ENCODE measurements at regions not wholly inside any gene's neighbourhood (a gene's known extent, or its start where the extent isn't known, plus 50 kb on each side); places are given as distances from the start of the nearest gene placed in this dataset.
"Not testable (repeated sequence)": the region's sequence is repeated elsewhere in the genome, so short reads cannot be mapped to it uniquely, and the experiment has no call there.

DNA sequence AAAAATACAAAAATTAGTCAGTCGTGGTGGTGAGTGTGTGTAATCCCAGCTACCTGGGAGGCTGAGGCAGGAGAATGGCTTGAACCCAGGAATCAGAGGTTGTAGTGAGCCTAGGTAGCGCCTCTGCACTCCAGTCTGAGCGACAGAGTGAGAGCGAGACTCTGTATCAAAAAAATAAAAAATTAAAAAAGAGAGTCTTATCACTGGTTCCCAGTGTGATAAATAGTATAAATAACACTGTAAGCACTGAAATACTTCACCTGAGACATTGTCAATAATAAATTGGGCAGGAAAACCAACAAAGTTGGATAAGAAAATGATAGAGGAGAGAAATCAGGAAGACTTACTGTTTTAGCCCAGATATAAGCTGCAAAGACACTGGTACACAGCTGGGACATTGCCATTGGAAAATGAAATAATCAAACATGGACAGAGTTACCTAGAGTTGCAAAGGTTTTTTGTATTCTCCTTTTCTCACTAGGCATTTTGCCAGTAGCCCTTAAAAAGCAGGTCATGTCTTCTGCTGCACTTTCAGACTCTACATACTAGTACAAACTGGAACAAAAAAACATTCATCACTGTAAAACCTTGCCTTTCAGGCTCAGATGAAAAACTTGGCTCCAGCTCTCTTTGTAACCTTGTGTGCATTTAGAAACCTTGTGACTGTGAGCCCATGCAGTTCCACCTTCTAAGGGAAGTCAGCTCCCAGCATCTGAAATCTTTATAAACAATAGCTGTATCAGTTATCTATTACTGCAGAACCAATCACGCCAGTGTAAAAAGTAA is 55.0 kb upstream of the PPP1R2C start:
- no peaks in the 10 kb centered on the region for H3K27me3 Mint-ChIP-seq
- no peaks in the 10 kb centered on the region for H3K4me1 Mint-ChIP-seq
- DNase-seq: no peak
- intact Hi-C loops (cut with micrococcal nuclease): no loop called here
- no peak overlapping the region for H3K4me3 Mint-ChIP-seq
- H3K9me3 Mint-ChIP-seq: no peaks in the 10 kb centered on the region
- H3K27ac Mint-ChIP-seq: no peak overlapping the region
- no peaks in the 10 kb centered on the region for H3K36me3 Mint-ChIP-seq (ENCODE audit: low read depth)

DNA sequence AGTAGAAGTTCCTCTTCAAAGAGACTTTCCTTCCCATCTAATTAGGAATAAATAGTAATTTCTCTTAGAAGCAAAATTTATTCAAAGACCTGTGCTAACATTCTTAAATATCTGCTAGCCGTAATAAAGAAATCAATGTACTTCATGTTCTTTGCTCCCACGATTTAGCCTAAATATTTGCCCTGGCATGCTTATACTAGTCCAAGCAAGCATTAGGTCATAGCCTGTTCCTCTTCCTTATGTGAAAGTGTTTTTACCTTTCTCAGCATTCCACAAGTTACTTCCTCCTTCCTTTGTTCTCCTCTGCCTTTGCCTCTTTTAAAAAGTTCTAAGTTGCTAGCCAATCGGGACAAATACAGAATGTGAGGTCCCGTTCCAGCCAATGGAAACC is 55.6 kb upstream of the PPP1R2C start:
- H3K27ac Mint-ChIP-seq; H3K4me3 Mint-ChIP-seq; H3K4me1 Mint-ChIP-seq; H3K36me3 Mint-ChIP-seq (ENCODE audit: low read depth); DNase-seq; H3K9me3 Mint-ChIP-seq; intact Hi-C loops (cut with micrococcal nuclease); H3K27me3 Mint-ChIP-seq: not testable (repeated sequence)

DNA sequence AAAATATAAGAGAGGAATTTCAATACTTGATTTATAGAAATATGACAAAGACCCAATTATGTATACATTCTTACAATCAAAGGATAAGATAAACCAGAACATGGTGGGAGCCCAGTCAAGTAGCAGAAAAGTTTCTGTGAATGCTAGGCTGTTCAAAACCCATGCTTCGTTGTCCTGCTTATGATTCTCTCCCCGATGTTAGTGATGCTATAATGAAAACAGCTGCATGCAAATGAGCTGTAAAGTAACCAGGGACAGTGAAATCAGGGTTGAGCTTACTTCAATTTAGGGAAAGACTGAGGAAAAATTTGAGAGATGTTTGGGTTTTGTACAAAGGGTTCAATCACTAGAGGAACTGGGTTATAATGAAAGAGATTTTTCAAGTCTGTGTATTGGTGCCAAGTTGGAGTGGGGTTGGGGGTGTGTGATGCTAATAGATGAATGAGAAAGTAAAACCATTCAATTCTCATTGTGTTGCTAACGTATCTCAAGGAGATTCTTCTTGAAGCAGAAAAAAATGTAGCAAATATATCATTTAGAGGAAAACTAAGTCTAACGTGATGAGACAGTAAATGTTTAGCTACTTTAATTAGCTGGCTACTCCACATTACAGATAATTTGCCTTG is 59.3 kb upstream of the PPP1R2C start:
- Mint-ChIP-seq H3K36me3 (ENCODE audit: low read depth) (no peaks in the 10 kb centered on the region), H3K4me3 (no peak overlapping the region), H3K27me3 (no peaks in the 10 kb centered on the region), H3K27ac (no peak overlapping the region), H3K9me3 (peaks cover 5% of the 10 kb centered on the region), H3K4me1 (no peaks in the 10 kb centered on the region)
- no peak for DNase-seq
- intact Hi-C loops (cut with micrococcal nuclease): no loop called here

DNA sequence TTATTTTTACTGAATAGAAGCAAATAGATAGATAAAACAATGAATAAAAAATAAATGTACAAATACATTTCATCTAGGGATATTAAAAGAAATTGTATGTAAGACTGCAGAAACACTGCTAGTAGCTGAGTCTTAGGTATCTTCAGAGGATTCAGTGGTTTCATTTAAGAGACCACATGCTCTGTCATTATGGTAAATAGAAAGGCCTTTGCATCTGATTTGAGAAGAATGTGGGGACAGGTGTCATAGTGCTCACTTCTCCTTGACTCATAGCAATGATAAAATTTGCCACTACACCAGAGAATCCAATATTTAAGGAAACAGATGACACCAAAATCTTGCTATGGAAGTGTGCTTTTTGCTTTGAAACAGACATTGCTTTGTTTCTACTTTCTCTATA is 59.8 kb upstream of the PPP1R2C start:
- intact Hi-C loops (cut with micrococcal nuclease): no loop called here
- DNase-seq: no peak
- H3K4me3 Mint-ChIP-seq: no peak overlapping the region
- H3K36me3 Mint-ChIP-seq (ENCODE audit: low read depth): no peaks in the 10 kb centered on the region
- peaks cover 5% of the 10 kb centered on the region for H3K9me3 Mint-ChIP-seq
- no peaks in the 10 kb centered on the region for H3K27me3 Mint-ChIP-seq
- no peak overlapping the region for H3K27ac Mint-ChIP-seq
- H3K4me1 Mint-ChIP-seq: no peaks in the 10 kb centered on the region

DNA sequence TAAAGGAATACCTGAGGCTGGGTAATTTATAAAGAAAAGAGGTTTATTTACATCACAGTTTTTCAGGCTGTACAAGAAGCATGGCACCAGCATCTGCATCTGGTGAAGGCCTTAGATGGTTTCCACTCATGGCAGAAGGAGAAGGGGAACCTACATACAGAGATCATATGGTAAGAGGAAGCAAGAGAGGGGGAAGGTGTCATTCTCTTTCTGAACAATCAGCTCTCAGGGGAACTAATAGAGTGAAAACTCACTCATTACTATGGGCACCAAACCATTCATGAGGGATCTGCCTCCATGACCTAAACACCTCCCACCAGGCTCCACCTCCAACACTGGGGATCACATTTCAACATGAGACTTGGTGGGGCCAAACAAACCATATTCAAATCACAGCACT is 61.7 kb upstream of the PPP1R2C start:
- no peaks in the 10 kb centered on the region for H3K27me3 Mint-ChIP-seq
- H3K4me3 Mint-ChIP-seq: no peak overlapping the region
- intact Hi-C loops (cut with micrococcal nuclease): no loop called here
- peaks cover 5% of the 10 kb centered on the region for H3K9me3 Mint-ChIP-seq
- no peaks in the 10 kb centered on the region for H3K4me1 Mint-ChIP-seq
- H3K36me3 Mint-ChIP-seq (ENCODE audit: low read depth): no peaks in the 10 kb centered on the region
- no peak overlapping the region for H3K27ac Mint-ChIP-seq
- DNase-seq: no peak

DNA sequence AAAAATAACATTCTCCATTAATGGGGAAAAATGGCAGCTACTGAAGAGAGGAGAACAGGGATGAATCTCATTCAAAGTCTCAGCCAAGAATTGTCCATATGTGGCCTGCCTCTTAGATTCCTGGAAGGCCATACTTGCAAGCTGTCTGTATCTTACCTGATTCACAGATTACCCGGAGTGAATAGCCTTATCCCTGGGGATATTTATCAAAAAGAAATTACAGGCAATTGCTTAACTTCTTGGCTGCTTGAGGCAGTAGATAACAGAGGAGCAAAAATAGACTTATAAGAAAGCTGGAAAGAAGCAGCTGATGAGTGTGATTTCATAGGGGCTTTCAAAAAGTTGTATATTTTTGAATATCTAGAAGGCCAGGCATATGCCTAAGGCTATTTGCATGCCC is 68.8 kb upstream of the PPP1R2C start:
- no peaks in the 10 kb centered on the region for H3K4me1 Mint-ChIP-seq
- H3K4me3 Mint-ChIP-seq: no peak overlapping the region
- H3K27ac Mint-ChIP-seq: no peak overlapping the region
- H3K36me3 Mint-ChIP-seq (ENCODE audit: low read depth): peaks cover 1% of the 10 kb centered on the region
- no peaks in the 10 kb centered on the region for H3K9me3 Mint-ChIP-seq
- intact Hi-C loops (cut with micrococcal nuclease): no loop called here
- DNase-seq: no peak
- H3K27me3 Mint-ChIP-seq: no peaks in the 10 kb centered on the region

DNA sequence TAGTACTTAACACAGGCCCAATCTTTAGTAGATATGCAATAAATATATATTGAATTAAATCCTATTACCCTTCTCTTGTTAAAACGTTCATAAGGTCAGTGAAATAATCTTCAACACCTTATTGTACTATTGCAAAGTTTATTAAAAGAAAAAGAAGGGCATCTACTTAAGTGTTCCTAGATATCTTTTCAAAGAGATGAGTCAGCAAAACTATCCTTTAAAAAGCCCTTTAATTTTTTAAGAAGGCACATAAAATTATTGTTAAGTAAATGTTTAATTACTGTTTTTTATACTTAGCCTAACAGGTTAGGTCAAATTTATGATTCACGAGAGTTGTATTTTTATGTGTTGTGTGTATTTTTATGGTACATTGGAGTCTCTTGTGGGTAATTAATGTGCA is 77.3 kb upstream of the PPP1R2C start:
- no peak for DNase-seq
- Mint-ChIP-seq H3K4me1 (no peaks in the 10 kb centered on the region), H3K9me3 (no peaks in the 10 kb centered on the region), H3K4me3 (no peak overlapping the region), H3K36me3 (ENCODE audit: low read depth) (no peaks in the 10 kb centered on the region), H3K27ac (no peak overlapping the region), H3K27me3 (no peaks in the 10 kb centered on the region)
- intact Hi-C loops (cut with micrococcal nuclease): no loop called here

DNA sequence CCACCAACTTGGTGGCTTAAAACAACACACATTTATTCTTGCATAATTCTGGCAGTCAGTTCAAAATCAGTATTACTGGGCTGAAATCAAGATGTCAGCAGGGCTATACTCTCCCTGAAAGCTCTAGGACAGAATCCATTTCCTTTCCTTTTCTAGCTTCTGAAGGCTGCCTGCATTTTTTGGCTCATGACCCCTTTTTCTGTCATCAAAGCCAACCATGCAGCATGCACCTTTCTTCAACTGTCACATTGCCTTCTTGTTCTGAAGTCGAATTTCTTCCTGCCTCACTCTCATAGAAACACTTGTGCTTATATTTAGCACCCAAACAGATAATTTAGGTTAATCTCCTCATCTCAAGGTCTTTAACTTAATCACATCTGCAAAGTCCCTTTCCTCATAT is 79.8 kb upstream of the PPP1R2C start:
- Mint-ChIP-seq H3K27ac (no peak overlapping the region), H3K27me3 (no peaks in the 10 kb centered on the region), H3K4me3 (no peak overlapping the region), H3K4me1 (no peaks in the 10 kb centered on the region), H3K36me3 (ENCODE audit: low read depth) (no peaks in the 10 kb centered on the region), H3K9me3 (no peaks in the 10 kb centered on the region)
- intact Hi-C loops (cut with micrococcal nuclease): no loop called here
- DNase-seq: no peak

DNA sequence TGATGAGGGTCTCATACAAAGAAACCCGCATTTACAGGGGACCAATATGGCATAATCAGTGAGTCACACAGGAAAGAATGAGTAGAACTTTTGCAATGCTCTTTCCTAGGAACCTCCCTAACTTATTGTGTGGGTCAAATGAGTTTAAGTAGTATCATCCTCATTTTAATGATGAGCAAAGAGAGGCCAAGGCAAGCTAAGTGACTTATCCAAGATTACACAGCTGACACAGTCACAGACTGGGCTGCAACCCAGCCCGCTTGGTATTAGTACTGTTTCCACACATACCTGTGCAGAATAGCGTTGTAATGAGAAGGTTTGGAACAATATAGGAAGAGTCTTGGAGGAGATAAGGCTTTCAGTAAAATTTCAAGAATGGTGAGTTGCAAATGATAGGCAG is 91.0 kb upstream of the PPP1R2C start:
- DNase-seq: no peak
- Mint-ChIP-seq H3K4me1 (no peaks in the 10 kb centered on the region), H3K36me3 (ENCODE audit: low read depth) (no peaks in the 10 kb centered on the region), H3K4me3 (no peak overlapping the region), H3K27me3 (no peaks in the 10 kb centered on the region), H3K9me3 (no peaks in the 10 kb centered on the region), H3K27ac (no peak overlapping the region)
- intact Hi-C loops (cut with micrococcal nuclease): no loop called here

DNA sequence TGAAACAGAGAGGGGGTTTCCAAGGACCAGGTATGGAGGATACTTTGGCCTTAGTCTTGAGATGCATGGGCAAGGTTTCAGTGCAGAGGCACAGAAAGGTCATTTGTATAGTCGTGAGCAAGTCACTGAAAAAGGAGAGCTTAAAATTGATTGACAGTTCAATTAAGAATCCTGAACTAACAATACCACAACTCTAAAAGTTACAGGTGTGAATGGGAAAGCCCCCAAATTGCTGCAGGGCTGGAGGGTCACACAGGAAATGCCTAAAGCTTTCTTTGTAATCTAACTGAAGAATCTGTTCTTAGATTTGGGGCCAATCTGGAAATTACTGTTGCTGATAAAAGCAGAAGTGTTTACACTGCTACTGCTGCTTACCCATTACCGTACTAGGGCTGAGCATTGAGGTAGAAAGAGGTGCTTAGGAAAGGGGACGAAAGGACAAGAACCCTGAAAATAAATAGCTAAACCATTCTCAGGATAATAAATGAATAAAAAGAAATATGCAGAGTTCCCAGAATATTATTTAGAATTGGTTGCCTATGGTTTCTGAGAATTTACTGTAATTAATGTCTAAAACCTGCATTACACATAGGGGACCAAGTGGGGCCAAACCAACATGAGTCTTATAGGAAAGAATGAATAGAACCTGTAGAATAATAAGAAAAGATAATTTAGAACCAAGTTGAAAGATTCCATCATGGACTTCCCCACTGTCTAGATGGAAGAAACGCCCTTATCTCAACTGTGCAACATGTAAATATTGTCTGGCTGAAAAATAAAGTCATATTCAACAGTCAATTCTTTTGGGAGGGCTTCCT is 91.9 kb upstream of the PPP1R2C start:
- H3K36me3 Mint-ChIP-seq (ENCODE audit: low read depth): no peaks in the 10 kb centered on the region
- no peaks in the 10 kb centered on the region for H3K4me1 Mint-ChIP-seq
- DNase-seq: no peak
- no peaks in the 10 kb centered on the region for H3K27me3 Mint-ChIP-seq
- no peaks in the 10 kb centered on the region for H3K9me3 Mint-ChIP-seq
- intact Hi-C loops (cut with micrococcal nuclease): no loop called here
- H3K4me3 Mint-ChIP-seq: no peak overlapping the region
- no peak overlapping the region for H3K27ac Mint-ChIP-seq

DNA sequence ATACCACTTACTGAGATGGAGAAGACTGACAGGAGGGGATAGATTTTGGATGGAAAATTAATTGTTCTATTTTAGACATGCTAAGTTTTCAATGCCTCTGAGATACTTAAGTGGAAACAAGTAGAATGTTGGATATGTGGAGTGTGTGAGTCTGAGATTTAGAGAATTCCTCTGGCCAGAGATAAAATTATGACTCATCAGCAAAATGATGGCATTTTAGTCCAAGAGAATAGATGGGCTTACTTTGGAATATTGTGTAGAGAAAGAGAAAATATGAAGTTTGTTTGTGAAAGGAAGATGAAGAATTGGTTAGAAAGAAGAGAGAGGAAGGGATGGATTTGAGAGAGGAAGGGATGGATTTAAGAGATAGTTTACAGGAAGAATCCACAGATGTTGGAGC is 108.6 kb upstream of the PPP1R2C start:
- DNase-seq: no peak
- no peaks in the 10 kb centered on the region for H3K4me1 Mint-ChIP-seq
- H3K27ac Mint-ChIP-seq: no peak overlapping the region
- peaks cover 1% of the 10 kb centered on the region for H3K36me3 Mint-ChIP-seq (ENCODE audit: low read depth)
- H3K9me3 Mint-ChIP-seq: peaks cover 7% of the 10 kb centered on the region
- H3K4me3 Mint-ChIP-seq: no peak overlapping the region
- intact Hi-C loops (cut with micrococcal nuclease): no loop called here
- no peaks in the 10 kb centered on the region for H3K27me3 Mint-ChIP-seq

DNA sequence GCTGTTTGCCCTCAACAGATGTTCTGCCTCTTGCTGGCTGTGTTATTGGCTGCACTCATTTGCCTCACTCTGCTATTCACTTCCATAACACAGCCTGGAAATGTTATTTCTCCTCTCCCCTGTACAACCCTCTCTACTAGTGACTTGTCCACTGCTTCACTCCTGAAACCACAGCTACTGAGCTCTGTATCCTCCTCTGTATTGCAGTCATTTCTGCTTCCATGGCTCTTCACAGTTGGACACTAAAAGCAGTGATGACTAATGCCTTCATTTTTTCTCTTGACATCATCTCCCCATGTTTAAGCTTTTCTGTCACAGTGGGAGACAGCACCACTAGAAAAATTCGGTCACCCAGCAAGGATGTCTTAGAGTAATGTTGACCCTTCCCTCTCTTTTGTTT is 123.0 kb upstream of the PPP1R2C start:
- Mint-ChIP-seq H3K27ac (no peak overlapping the region), H3K9me3 (peaks cover 7% of the 10 kb centered on the region), H3K27me3 (no peaks in the 10 kb centered on the region), H3K36me3 (ENCODE audit: low read depth) (no peaks in the 10 kb centered on the region), H3K4me1 (no peaks in the 10 kb centered on the region), H3K4me3 (no peak overlapping the region)
- intact Hi-C loops (cut with micrococcal nuclease): no loop called here
- no peak for DNase-seq

DNA sequence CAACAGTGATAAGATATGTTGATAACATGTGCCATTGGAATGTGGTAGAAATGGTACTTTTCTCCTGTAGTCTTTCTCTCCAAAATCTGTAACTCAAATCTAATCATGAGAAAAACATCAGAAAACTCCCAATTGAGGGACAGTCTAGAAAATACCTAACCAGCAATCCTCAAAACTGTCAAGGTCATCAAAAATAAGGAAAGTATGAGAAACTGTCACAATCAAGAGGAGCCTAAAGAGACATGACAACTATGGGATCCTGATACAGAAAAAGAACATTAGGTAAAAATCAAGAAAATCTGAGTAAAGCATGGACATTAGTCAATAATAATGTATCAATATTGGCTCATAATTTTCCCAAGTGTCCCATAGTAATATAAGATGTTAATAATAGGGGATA is 124.5 kb upstream of the PPP1R2C start:
- Mint-ChIP-seq H3K9me3 (peaks cover 7% of the 10 kb centered on the region), H3K36me3 (ENCODE audit: low read depth) (no peaks in the 10 kb centered on the region), H3K4me1 (no peaks in the 10 kb centered on the region), H3K27ac (no peak overlapping the region), H3K27me3 (no peaks in the 10 kb centered on the region), H3K4me3 (no peak overlapping the region)
- DNase-seq: no peak
- intact Hi-C loops (cut with micrococcal nuclease): no loop called here

DNA sequence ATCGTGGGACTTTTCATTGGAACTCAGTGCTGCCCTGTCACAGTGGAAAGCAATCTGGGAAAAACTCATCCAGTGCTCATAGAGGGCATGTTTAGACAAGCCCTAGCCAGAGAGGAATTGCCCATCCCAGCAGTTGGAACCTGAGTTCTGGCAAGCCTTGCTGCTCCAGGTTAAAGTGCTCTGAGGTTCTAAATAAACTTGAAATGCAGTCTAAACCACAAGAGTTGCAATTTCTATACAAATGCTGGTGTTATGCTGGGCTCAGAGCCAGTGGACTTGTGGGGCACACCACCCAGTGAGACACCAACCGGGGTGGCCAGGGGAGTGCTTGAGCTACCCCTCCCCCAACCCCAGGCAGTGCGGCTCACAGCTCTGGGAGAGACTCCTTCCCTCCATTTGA is 142.8 kb upstream of the PPP1R2C start:
- H3K36me3 Mint-ChIP-seq (ENCODE audit: low read depth): peaks cover 4% of the 10 kb centered on the region
- no peaks in the 10 kb centered on the region for H3K4me1 Mint-ChIP-seq
- no peak overlapping the region for H3K4me3 Mint-ChIP-seq
- no peak for DNase-seq
- H3K27ac Mint-ChIP-seq: no peak overlapping the region
- H3K9me3 Mint-ChIP-seq: peaks cover 10% of the 10 kb centered on the region
- H3K27me3 Mint-ChIP-seq: no peaks in the 10 kb centered on the region
- intact Hi-C loops (cut with micrococcal nuclease): no loop called here

Measured in activated CD4-positive, alpha-beta T cell treated with anti-CD3 and anti-CD28 coated beads, Interleukin-2, amount 10 ng/mL, durations not matched to agents 24 days and 14 days (primary cell).